ENCODE measurements at regions not wholly inside any gene's neighbourhood (a gene's known extent, or its start where the extent isn't known, plus 50 kb on each side); places are given as distances from the start of the nearest gene placed in this dataset.

- no peak overlapping the region for H3K4me3 ChIP-seq
- no peaks in the 10 kb centered on the region for H3K36me3 ChIP-seq
- ATAC-seq: no peak
- no peaks in the 10 kb centered on the region for H3K27me3 ChIP-seq
- no peak for TF ChIP-seq CTCF (IDR thresholded peaks at IDR 0.05)
- no peak for DNase-seq
- H3K9me3 ChIP-seq: no peaks in the 10 kb centered on the region
- no peaks in the 10 kb centered on the region for H3K4me1 ChIP-seq
- intact Hi-C loops (cut with DNase I): no loop called here
- no peak overlapping the region for H3K27ac ChIP-seq
Measured at GRCh38 chr1:195193134-195193533, 1415.1 kb downstream of the KCNT2 start.

GRCh38 chr1:195188821-195189220 lies 1419.4 kb downstream of the KCNT2 start:
- Histone ChIP-seq H3K27me3 (no peaks in the 10 kb centered on the region), H3K4me3 (no peak overlapping the region), H3K9me3 (no peaks in the 10 kb centered on the region), H3K36me3 (no peaks in the 10 kb centered on the region), H3K4me1 (no peaks in the 10 kb centered on the region), H3K27ac (no peak overlapping the region)
- no peak for TF ChIP-seq CTCF (IDR thresholded peaks at IDR 0.05)
- no peak for DNase-seq
- no peak for ATAC-seq
- intact Hi-C loops (cut with DNase I): no loop called here

- H3K36me3 ChIP-seq: no peaks in the 10 kb centered on the region
- intact Hi-C loops (cut with DNase I): no loop called here
- no peak for ATAC-seq
- DNase-seq: no peak
- no peak overlapping the region for H3K4me3 ChIP-seq
- H3K27me3 ChIP-seq: no peaks in the 10 kb centered on the region
- H3K27ac ChIP-seq: no peak overlapping the region
- no peak for TF ChIP-seq CTCF (IDR thresholded peaks at IDR 0.05)
- no peaks in the 10 kb centered on the region for H3K9me3 ChIP-seq
- H3K4me1 ChIP-seq: no peaks in the 10 kb centered on the region
Measured at GRCh38 chr1:195186544-195186943, 1421.7 kb downstream of the KCNT2 start.

GRCh38 chr1:195185736-195186135 lies 1422.5 kb downstream of the KCNT2 start:
- TF ChIP-seq CTCF (IDR thresholded peaks at IDR 0.05): no peak
- no peak overlapping the region for H3K27ac ChIP-seq
- intact Hi-C loops (cut with DNase I): no loop called here
- no peaks in the 10 kb centered on the region for H3K36me3 ChIP-seq
- H3K4me1 ChIP-seq: no peaks in the 10 kb centered on the region
- H3K9me3 ChIP-seq: no peaks in the 10 kb centered on the region
- H3K27me3 ChIP-seq: no peaks in the 10 kb centered on the region
- H3K4me3 ChIP-seq: no peak overlapping the region
- DNase-seq: no peak
- ATAC-seq: no peak

GRCh38 chr1:195185321-195185720 lies 1422.9 kb downstream of the KCNT2 start:
- H3K27ac ChIP-seq: no peak overlapping the region
- H3K4me3 ChIP-seq: no peak overlapping the region
- no peak for ATAC-seq
- no peak for DNase-seq
- H3K9me3 ChIP-seq: peaks cover 0 to under 1% of the 10 kb centered on the region in 2 donors
- no peaks in the 10 kb centered on the region for H3K4me1 ChIP-seq
- no peaks in the 10 kb centered on the region for H3K36me3 ChIP-seq
- intact Hi-C loops (cut with DNase I): no loop called here
- TF ChIP-seq CTCF (IDR thresholded peaks at IDR 0.05): no peak
- H3K27me3 ChIP-seq: no peaks in the 10 kb centered on the region

Data from left lung (tissue), 4 donors.